ENCODE measurements at regions not wholly inside any gene's neighbourhood (a gene's known extent, or its start where the extent isn't known, plus 50 kb on each side); places are given as distances from the start of the nearest gene placed in this dataset.

GRCh38 chr10:109467551-109467950, 455.8 kb downstream of the XPNPEP1 start:
- Mint-ChIP-seq H3K9me3 (peaks cover 10% of the 10 kb centered on the region; the same call in 2 of the 3 replicates), H3K27ac (no peak overlapping the region), H3K27me3 (ENCODE audit: insufficient read depth, low read depth, poor library complexity) (peaks cover 2% of the 10 kb centered on the region), H3K4me3 (no peak overlapping the region), H3K4me1 (0 out of 3 replicates have a peak, but pooled peaks cover 2% of the 10 kb centered on the region), H3K36me3 (ENCODE audit: low read depth) (no peaks in the 10 kb centered on the region)
- no peaks in the 10 kb centered on the region for H3K4me1 ChIP-seq (ENCODE audit: insufficient read depth)
- H2AFZ ChIP-seq: no peak overlapping the region
- no peaks in the 10 kb centered on the region for H4K20me1 ChIP-seq (replicated peaks; ENCODE audit: insufficient read depth)
- no peak overlapping the region for H3K4me3 ChIP-seq
- ATAC-seq (no peak), DNase-seq (ENCODE audit: low spot score) (no peak)
- H3K27me3 ChIP-seq (ENCODE audit: insufficient read depth): no peaks in the 10 kb centered on the region
- H3K36me3 ChIP-seq (ENCODE audit: insufficient read depth): no peaks in the 10 kb centered on the region
- no peak overlapping the region for H3K27ac ChIP-seq (ENCODE audit: low read depth)
- no peaks in the 10 kb centered on the region for H3K9me2 ChIP-seq (ENCODE audit: insufficient read depth)
- H3K4me2 ChIP-seq: no peak overlapping the region
- H3F3A ChIP-seq (replicated peaks; ENCODE audit: low read depth): no peaks in the 10 kb centered on the region
- no peaks in the 10 kb centered on the region for H3K79me2 ChIP-seq (replicated peaks; ENCODE audit: insufficient read depth)
- no peak for TF ChIP-seq CREB1 (CRISPR knock-in tag; IDR thresholded peaks at IDR 0.05; ENCODE audit: low read depth)
- TF ChIP-seq NANOG (IDR thresholded peaks at IDR 0.05; ENCODE audit: borderline replicate concordance): no peak
- TF ChIP-seq ZNF114 (CRISPR knock-in tag; IDR thresholded peaks at IDR 0.05): no peak
- TF ChIP-seq CTCF (conservative IDR thresholded peaks at IDR 0.05; ENCODE audit: low read depth in 2 of 2): no peak
- no peak for TF ChIP-seq STAT1 (IDR thresholded peaks at IDR 0.05; ENCODE audit: unreplicated experiment)
- no peak for TF ChIP-seq JUNB (IDR thresholded peaks at IDR 0.05; ENCODE audit: unreplicated experiment)

- H2AFZ ChIP-seq: no peak overlapping the region
- no peaks in the 10 kb centered on the region for H3K4me1 ChIP-seq (ENCODE audit: insufficient read depth)
- H3F3A ChIP-seq (replicated peaks; ENCODE audit: low read depth): no peaks in the 10 kb centered on the region
- no peak overlapping the region for H3K4me3 ChIP-seq
- no peak overlapping the region for H3K27ac Mint-ChIP-seq
- H3K4me1 Mint-ChIP-seq: peaks cover 2% of the 10 kb centered on the region; the same call in 1 of the 3 replicates
- no peaks in the 10 kb centered on the region for H3K9me2 ChIP-seq (ENCODE audit: insufficient read depth)
- no peak overlapping the region for H3K4me3 Mint-ChIP-seq
- no peaks in the 10 kb centered on the region for H3K36me3 Mint-ChIP-seq (ENCODE audit: low read depth)
- no peak overlapping the region for H3K27ac ChIP-seq (ENCODE audit: low read depth)
- H3K27me3 Mint-ChIP-seq (ENCODE audit: insufficient read depth, low read depth, poor library complexity): peaks cover 4% of the 10 kb centered on the region
- ATAC-seq: no peak
- H3K9me3 Mint-ChIP-seq: peaks cover 10% of the 10 kb centered on the region; the same call in 2 of the 3 replicates
- no peaks in the 10 kb centered on the region for H4K20me1 ChIP-seq (replicated peaks; ENCODE audit: insufficient read depth)
- H3K79me2 ChIP-seq (replicated peaks; ENCODE audit: insufficient read depth): no peaks in the 10 kb centered on the region
- no peaks in the 10 kb centered on the region for H3K36me3 ChIP-seq (ENCODE audit: insufficient read depth)
- no peak for DNase-seq (ENCODE audit: low spot score)
- H3K27me3 ChIP-seq (ENCODE audit: insufficient read depth): no peaks in the 10 kb centered on the region; the same call in 1 of the 2 replicates
- H3K4me2 ChIP-seq: no peak overlapping the region
- TF ChIP-seq ETS1 (IDR thresholded peaks at IDR 0.05) (no peak), CREB1 (CRISPR knock-in tag; IDR thresholded peaks at IDR 0.05; ENCODE audit: low read depth) (no peak), STAT1 (IDR thresholded peaks at IDR 0.05; ENCODE audit: unreplicated experiment) (no peak), JUNB (IDR thresholded peaks at IDR 0.05; ENCODE audit: unreplicated experiment) (no peak), REST (IDR thresholded peaks at IDR 0.05; ENCODE audit: unreplicated experiment) (no peak), ZNF331 (CRISPR knock-in tag; IDR thresholded peaks at IDR 0.05; ENCODE audit: low read depth) (no peak), CTCF (conservative IDR thresholded peaks at IDR 0.05; ENCODE audit: low read depth in 2 of 2) (no peak)
These were observed 458.4 kb downstream of the XPNPEP1 start for GRCh38 chr10:109464949-109465348.

Measured in GM23338 (cell line).